ENCODE measurements at regions not wholly inside any gene's neighbourhood (a gene's known extent, or its start where the extent isn't known, plus 50 kb on each side); places are given as distances from the start of the nearest gene placed in this dataset.

DNA sequence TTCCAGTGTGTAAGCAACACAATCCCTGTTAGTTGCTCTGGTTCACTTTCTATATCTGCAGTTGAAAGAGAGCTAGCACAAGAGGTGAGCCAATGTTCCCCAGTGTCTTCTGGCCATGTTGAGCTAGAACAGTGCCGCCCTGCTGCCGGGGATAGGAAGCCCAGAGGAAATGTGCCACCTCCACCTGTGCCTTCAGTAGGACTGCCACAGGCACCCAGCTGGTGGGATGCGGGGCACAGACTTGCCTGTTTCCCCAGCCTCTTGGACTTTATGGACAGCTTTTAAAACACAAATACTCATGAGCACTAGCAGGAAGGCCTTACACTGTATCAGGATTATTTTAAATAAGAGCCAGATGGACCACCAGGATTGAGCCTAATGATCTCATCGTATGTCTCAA lies 234.5 kb upstream of the COBL start:
- no peak for TF ChIP-seq GATA2 (IDR thresholded peaks at IDR 0.05; ENCODE audit: low read depth, low read length)
- no peak for TF ChIP-seq GATA3 (IDR thresholded peaks at IDR 0.05; ENCODE audit: low read depth, low read length)
